HG03460 (cell line): ENCODE measurements at regions not wholly inside any gene's neighbourhood (a gene's known extent, or its start where the extent isn't known, plus 50 kb on each side); places are given as distances from the start of the nearest gene placed in this dataset.

ENCODE experiments used
- ATAC-seq: cut with Tn5 transposase; IDR thresholded peaks from one replicate; pipeline ENCODE4 v1.9.1; 2021; ENCODE audit not compliant: unreplicated experiment

DNA sequence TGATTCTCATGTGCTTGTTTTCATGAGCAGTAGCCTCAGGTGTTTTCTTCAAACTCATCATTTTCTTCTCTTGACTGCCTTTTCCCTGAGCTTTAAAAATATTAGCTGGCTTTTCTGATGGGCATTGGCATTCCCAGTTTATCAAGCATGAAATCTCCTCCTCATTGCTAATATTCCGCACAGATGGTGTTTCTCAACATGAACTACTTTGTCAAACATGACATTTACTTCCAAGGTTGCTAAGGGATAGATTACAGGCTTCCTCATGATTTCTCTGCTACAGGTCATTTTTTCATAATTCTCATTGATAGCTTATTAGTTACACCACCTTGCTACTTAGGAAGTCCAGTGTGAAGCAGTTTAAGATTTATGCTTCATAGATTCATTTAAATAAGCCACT, 1116.9 kb upstream of the CNTNAP5 start:
- ATAC-seq = no peak

- ATAC-seq = no peak
These were observed 1097.9 kb upstream of the CNTNAP5 start for GRCh38 chr2:122927197-122927596.

DNA sequence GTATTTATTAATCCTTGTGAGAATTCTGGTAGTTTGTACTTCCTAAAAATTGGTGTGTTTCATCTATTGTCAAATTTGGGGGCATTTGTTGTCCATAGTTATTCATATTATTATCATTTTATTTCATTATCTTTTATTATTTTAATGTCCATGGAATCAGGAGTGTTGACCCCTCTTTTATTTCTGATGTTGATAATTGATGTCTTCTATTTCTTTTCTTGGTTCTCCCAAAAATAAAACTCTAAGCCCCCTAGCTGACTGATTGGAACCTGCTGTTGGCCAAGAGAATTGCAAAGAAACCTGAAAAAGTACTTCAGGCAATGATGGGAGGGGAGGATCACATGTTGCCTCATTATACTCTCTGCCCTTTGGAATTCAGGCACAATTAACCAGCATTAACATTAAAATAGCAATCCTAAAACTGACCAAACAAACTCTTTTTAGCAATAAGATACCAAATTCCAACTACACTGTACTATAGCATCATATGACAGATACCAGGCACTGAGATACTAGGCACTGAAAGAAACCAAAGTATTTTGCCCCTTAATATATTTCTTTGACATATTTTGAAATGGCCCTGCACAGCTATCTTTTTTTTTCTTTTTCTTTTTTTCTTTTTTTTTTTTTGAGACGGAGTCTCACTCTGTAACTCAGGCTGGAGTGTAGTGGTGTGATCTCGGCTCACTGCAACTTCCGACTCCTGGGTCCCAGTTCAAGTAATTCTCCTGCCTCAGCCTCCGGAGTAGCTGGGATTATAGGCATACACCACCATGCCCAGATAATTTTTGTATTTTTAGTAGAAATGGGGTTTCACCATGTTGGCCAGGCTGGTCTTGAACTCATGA, 1097.2 kb upstream of the CNTNAP5 start:
- no peak for ATAC-seq

GRCh38 chr2:122929347-122929746, 1095.7 kb upstream of the CNTNAP5 start:
- no peak for ATAC-seq

GRCh38 chr2:122935506-122935905, 1089.6 kb upstream of the CNTNAP5 start:
- no peak for ATAC-seq

- no peak for ATAC-seq
These were observed 1085.3 kb upstream of the CNTNAP5 start for GRCh38 chr2:122939796-122940195.

DNA sequence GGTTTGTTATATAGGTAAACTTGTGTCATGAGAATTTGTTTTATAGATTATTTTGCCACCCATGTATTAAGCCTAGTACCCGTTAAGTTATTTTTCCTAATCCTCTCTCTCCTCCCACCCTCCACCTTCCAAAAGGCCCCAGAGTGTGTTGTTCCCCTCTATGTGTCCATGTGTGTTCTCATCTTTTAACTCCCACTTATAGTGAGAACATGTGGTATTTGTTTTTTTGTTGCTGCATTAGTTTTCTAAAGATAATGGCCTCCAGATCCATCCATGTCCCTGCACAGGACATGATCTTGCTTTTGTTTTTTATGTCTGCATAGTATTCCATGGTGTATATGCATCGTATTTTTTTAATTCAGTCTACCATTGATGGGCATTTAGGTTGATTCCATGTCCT, 1075.6 kb upstream of the CNTNAP5 start:
- no peak for ATAC-seq

- ATAC-seq = no peak
These were observed 1069.3 kb upstream of the CNTNAP5 start for GRCh38 chr2:122955776-122956175.

DNA sequence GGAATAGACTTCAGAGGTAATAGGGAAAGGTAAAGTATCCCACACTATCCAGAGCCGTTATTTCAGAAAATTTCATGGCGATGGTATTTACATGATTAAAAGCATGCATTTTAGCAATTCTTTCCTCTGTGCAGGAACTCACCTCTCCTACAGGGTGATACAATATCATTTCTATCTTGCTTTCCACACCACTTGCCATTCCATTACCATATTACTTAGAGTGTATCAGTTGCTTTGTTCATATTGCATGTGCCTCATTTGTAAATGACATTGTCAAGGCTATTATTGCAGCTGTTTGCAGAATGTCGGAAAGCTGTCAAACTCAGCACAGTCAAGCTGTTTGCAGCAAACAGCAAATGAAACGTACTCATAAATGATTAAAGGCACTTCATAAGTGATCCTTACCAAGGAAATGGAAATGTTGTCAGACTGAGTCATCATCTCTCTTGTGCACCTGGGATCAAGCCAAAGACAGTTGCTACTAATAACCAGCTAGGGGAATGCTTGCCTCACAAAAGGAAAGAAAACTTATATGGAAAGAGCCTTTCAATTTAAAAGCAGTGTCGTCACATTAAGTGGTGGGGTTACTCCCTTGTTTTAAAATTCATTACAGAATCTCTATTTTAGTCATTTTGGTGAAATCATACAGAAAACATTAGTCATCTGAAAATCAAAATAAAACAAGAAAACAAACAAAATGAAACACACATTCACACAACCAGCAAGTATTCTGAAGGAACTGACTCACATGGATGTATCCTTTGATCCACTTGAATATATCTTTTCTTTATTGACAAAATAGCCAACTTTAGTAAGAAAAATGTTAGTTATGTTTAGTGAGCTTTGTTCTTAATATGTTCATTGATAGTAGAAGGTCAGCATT, 1064.1 kb upstream of the CNTNAP5 start:
- no peak for ATAC-seq

- no peak for ATAC-seq
These were observed 1058.6 kb upstream of the CNTNAP5 start for GRCh38 chr2:122966461-122966860.

DNA sequence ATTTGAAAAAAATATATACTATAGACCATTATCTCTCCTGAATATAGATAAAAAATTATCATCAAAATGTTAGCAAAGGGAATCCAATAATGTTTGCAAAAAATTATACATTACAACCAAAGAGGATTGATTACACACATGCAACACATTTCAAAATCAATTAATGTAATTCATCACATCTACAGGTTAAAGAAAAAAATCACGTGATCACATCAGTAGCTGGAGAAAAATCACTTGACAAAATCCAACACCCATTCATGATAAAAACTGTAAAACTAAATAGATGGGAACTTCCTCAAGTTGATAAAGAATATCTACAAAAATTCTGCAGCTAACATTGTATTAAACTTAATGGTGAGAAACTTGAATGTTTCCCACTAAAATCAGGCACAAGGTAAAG, 1047.5 kb upstream of the CNTNAP5 start:
- ATAC-seq = no peak

- no peak for ATAC-seq
These were observed 1044.4 kb upstream of the CNTNAP5 start for GRCh38 chr2:122980671-122981070.

DNA sequence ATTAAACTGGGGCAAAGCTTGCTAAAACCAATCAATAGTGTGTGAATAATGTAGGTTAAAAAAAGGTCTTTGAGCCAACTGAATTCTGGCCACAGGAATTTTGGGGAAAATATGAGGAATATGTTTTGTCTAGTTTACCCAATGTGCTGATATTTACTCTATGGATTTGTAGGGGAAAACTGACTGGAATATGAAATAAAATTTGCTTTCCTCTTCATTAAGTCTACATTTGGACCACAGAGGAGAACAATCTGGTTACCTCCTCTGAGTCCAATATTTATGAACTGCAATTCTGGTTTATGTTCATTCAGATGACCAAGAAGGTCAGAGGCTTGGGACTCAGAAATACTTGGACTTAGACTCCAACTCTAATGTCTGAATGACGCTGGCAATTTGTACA, 1042.2 kb upstream of the CNTNAP5 start:
- no peak for ATAC-seq

GRCh38 chr2:122988395-122989221, 1036.5 kb upstream of the CNTNAP5 start:
- no peak for ATAC-seq

GRCh38 chr2:122993592-122993991, 1031.5 kb upstream of the CNTNAP5 start:
- ATAC-seq = no peak

- ATAC-seq = no peak
These were observed 1025.8 kb upstream of the CNTNAP5 start for GRCh38 chr2:122999258-122999657.

- ATAC-seq = no peak
These were observed 1025.3 kb upstream of the CNTNAP5 start for GRCh38 chr2:122999821-123000220.

DNA sequence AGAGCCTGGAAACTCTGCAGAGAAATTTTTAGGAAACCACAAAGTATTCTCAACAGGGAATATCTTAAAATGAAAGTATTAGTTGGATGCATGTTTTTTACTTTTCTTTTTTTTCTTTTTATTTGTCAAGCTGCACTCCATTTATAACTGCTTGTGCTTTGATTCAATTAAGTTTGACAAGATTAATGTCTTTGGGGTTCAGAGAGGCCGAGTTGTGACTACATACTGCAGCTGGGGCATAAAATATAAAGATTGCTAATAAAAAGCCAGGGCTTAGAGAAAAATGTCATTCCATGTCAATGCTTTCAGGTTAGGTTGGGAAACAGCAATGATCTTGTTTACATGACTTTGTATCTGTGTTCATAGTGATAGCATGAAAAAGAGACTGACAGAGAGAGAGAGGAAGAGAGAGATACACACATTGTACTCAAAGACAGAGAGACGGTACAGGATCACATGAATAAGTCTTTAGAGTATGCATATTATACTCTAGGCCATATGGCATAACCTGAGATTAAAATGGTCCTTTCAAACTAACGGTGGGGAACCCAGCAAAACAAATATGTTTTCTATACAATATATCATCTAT, 1022.3 kb upstream of the CNTNAP5 start:
- ATAC-seq = no peak

DNA sequence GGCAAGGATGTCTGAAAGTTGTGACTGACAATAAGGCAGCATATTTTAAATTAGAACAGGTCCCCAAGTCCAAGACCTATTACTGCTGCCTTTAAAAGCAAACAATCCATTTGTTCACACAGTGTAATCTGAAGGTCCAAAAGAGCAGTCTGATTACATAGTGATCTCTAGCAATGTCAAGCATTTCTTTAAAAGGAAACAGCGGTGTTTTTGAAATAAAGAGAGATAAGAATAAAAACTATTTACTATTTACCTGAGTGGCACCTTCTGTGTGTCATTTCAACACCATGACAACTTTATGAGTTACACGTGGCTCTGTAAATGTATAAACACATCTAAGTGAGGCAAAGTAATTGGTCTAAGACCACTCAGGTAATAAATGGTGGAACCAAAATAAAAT, 1009.9 kb upstream of the CNTNAP5 start:
- ATAC-seq = no peak

DNA sequence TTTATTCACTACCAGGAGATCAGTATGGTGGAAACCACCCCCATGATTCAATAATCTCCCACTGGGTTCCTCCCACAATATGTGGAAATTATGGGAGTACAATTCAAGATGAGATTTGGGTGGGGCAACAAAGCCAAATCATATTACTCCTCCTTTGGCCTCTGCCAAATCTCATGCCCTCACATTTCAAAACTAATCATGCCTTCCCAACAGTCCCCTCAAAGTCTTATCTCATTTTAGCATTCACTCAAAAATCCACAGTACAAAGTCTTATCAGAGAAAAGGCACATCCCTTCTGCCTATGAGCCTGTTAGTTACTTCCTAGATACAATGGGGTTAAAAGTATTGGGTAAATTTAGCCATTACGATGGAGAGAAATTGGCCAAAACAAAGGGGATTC, 989.5 kb upstream of the CNTNAP5 start:
- ATAC-seq = no peak

- no peak for ATAC-seq
These were observed 988.8 kb upstream of the CNTNAP5 start for GRCh38 chr2:123036300-123036699.
